OCI-LY7 (cell line): ENCODE measurements at regions not wholly inside any gene's neighbourhood (a gene's known extent, or its start where the extent isn't known, plus 50 kb on each side); places are given as distances from the start of the nearest gene placed in this dataset.

Experiments
- EZH2phosphoT487 ChIP-seq: fragments of 200-600 bp; sonication (generic); IDR thresholded peaks from 2 replicates; pipeline ENCODE4 v1.6.1; 2018; ENCODE audit warnings: low read depth, borderline replicate concordance, mild to moderate bottlenecking, mixed run types, antibody characterized with exemption, low read length, moderate library complexity, mixed read lengths
- TF ChIP-seq, protein P1 (sequence below): fragments of 200-600 bp; sonication (generic); conservative IDR thresholded peaks from 2 replicates; pipeline ENCODE4 v1.5.1; 2014; ENCODE audit warnings: mild to moderate bottlenecking, antibody characterized with exemption, low read length, moderate library complexity, mixed read lengths

DNA sequence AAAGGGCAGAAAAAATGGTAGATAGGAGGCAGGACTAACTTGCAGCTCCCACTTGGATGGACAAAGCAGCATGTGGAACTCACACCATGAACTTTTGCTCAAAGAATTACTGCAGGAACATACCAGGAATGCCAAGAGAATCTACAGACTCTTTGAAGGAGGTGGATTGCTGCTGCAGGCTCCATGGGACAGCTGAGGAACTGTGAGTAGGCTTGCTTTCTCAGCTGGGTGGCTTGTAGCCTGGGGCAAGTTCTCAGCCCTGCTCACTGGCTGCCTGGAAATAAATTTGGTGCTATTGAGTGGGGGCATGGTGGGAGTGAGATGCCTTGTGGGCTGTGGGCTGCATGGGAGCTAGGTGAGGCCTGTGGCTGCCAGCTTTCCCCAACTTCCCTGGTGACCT, 574.5 kb downstream of the PRELID2 start:
- TF ChIP-seq, protein P1, sequence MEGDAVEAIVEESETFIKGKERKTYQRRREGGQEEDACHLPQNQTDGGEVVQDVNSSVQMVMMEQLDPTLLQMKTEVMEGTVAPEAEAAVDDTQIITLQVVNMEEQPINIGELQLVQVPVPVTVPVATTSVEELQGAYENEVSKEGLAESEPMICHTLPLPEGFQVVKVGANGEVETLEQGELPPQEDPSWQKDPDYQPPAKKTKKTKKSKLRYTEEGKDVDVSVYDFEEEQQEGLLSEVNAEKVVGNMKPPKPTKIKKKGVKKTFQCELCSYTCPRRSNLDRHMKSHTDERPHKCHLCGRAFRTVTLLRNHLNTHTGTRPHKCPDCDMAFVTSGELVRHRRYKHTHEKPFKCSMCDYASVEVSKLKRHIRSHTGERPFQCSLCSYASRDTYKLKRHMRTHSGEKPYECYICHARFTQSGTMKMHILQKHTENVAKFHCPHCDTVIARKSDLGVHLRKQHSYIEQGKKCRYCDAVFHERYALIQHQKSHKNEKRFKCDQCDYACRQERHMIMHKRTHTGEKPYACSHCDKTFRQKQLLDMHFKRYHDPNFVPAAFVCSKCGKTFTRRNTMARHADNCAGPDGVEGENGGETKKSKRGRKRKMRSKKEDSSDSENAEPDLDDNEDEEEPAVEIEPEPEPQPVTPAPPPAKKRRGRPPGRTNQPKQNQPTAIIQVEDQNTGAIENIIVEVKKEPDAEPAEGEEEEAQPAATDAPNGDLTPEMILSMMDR, result no peak
- TF ChIP-seq EZH2phosphoT487, result no peak
